ENCODE measurements at regions not wholly inside any gene's neighbourhood (a gene's known extent, or its start where the extent isn't known, plus 50 kb on each side); places are given as distances from the start of the nearest gene placed in this dataset.

GRCh38 chr11:121933694-121934093 is 182.3 kb downstream of the BLID start:
- H3K4me2 ChIP-seq (ENCODE audit: low read length) = no peak overlapping the region
- H3K27ac ChIP-seq (ENCODE audit: low read depth, low read length) = no peak overlapping the region
- no peak overlapping the region for H3K9ac ChIP-seq (ENCODE audit: low read length)
- no peaks in the 10 kb centered on the region for H3K79me2 ChIP-seq (ENCODE audit: insufficient read depth, low read length)
- no peaks in the 10 kb centered on the region for H3K36me3 ChIP-seq (ENCODE audit: insufficient read depth, low read length)
- no peak for FAIRE-seq
- Mint-ChIP-seq H3K4me3 (ENCODE audit: unreplicated experiment) (no peak overlapping the region), H3K4me1 (ENCODE audit: low read depth, unreplicated experiment) (peaks cover 7% of the 10 kb centered on the region), H3K27me3 (ENCODE audit: low read depth, unreplicated experiment) (no peaks in the 10 kb centered on the region), H3K27ac (ENCODE audit: unreplicated experiment) (no peak overlapping the region), H3K9me3 (ENCODE audit: unreplicated experiment) (peaks cover 6% of the 10 kb centered on the region), H3K36me3 (ENCODE audit: low read depth, unreplicated experiment) (peaks cover 1% of the 10 kb centered on the region)
- H2AFZ ChIP-seq (ENCODE audit: low read depth, low read length) = no peak overlapping the region
- no peaks in the 10 kb centered on the region for H4K20me1 ChIP-seq (ENCODE audit: insufficient read depth, low read length)
- no peaks in the 10 kb centered on the region for H3K27me3 ChIP-seq (ENCODE audit: insufficient read depth, low read length)
- no peak for DNase-seq (ENCODE audit: low read depth)
- peaks cover 3% of the 10 kb centered on the region for H3K9me3 ChIP-seq (ENCODE audit: insufficient read depth, low read depth, low read length)
- no peak for TF ChIP-seq CTCF (IDR thresholded peaks at IDR 0.05; ENCODE audit: insufficient read depth, low read depth, low read length)
- TF ChIP-seq EZH2 (IDR thresholded peaks at IDR 0.05; ENCODE audit: insufficient read depth, low read length) = no peak
- no peak overlapping the region for H3K4me3 ChIP-seq (ENCODE audit: insufficient read depth, low read depth, low read length)
- H3K4me1 ChIP-seq (ENCODE audit: insufficient read depth, low read length) = peaks cover 28% of the 10 kb centered on the region

- H3K27me3 Mint-ChIP-seq (ENCODE audit: low read depth, unreplicated experiment) = no peaks in the 10 kb centered on the region
- Histone ChIP-seq H3K9me3 (ENCODE audit: insufficient read depth, low read depth, low read length) (peaks cover 3% of the 10 kb centered on the region), H3K79me2 (ENCODE audit: insufficient read depth, low read length) (no peaks in the 10 kb centered on the region), H4K20me1 (ENCODE audit: insufficient read depth, low read length) (no peaks in the 10 kb centered on the region), H3K4me2 (ENCODE audit: low read length) (no peak overlapping the region), H3K27ac (ENCODE audit: low read depth, low read length) (no peak overlapping the region), H3K4me1 (ENCODE audit: insufficient read depth, low read length) (peaks cover 30% of the 10 kb centered on the region), H3K27me3 (ENCODE audit: insufficient read depth, low read length) (no peaks in the 10 kb centered on the region), H2AFZ (ENCODE audit: low read depth, low read length) (no peak overlapping the region), H3K36me3 (ENCODE audit: insufficient read depth, low read length) (no peaks in the 10 kb centered on the region), H3K9ac (ENCODE audit: low read length) (no peak overlapping the region), H3K4me3 (ENCODE audit: insufficient read depth, low read depth, low read length) (no peak overlapping the region)
- peaks cover 7% of the 10 kb centered on the region for H3K4me1 Mint-ChIP-seq (ENCODE audit: low read depth, unreplicated experiment)
- peaks cover 6% of the 10 kb centered on the region for H3K9me3 Mint-ChIP-seq (ENCODE audit: unreplicated experiment)
- no peak overlapping the region for H3K27ac Mint-ChIP-seq (ENCODE audit: unreplicated experiment)
- H3K36me3 Mint-ChIP-seq (ENCODE audit: low read depth, unreplicated experiment) = peaks cover 1% of the 10 kb centered on the region
- no peak overlapping the region for H3K4me3 Mint-ChIP-seq (ENCODE audit: unreplicated experiment)
- no peak for TF ChIP-seq CTCF (IDR thresholded peaks at IDR 0.05; ENCODE audit: insufficient read depth, low read depth, low read length)
- TF ChIP-seq EZH2 (IDR thresholded peaks at IDR 0.05; ENCODE audit: insufficient read depth, low read length) = no peak
- DNase-seq (ENCODE audit: low read depth) (no peak), FAIRE-seq (no peak)
Measured at GRCh38 chr11:121933294-121933693, 182.7 kb downstream of the BLID start.

GRCh38 chr11:121932646-121933185 is 183.3 kb downstream of the BLID start:
- DNase-seq (ENCODE audit: low read depth) (peak; percentile 25), FAIRE-seq (peak; percentile 84)
- H3K27me3 ChIP-seq (ENCODE audit: insufficient read depth, low read length) = no peaks in the 10 kb centered on the region
- H3K4me2 ChIP-seq (ENCODE audit: low read length) = no peak overlapping the region
- no peak overlapping the region for H3K27ac Mint-ChIP-seq (ENCODE audit: unreplicated experiment)
- no peaks in the 10 kb centered on the region for H4K20me1 ChIP-seq (ENCODE audit: insufficient read depth, low read length)
- no peak overlapping the region for H3K4me3 Mint-ChIP-seq (ENCODE audit: unreplicated experiment)
- H3K9me3 ChIP-seq (ENCODE audit: insufficient read depth, low read depth, low read length) = peaks cover 3% of the 10 kb centered on the region
- H2AFZ ChIP-seq (ENCODE audit: low read depth, low read length) = no peak overlapping the region
- no peak overlapping the region for H3K9ac ChIP-seq (ENCODE audit: low read length)
- H3K4me3 ChIP-seq (ENCODE audit: insufficient read depth, low read depth, low read length) = no peak overlapping the region
- H3K36me3 ChIP-seq (ENCODE audit: insufficient read depth, low read length) = no peaks in the 10 kb centered on the region
- peaks cover 30% of the 10 kb centered on the region for H3K4me1 ChIP-seq (ENCODE audit: insufficient read depth, low read length)
- H3K9me3 Mint-ChIP-seq (ENCODE audit: unreplicated experiment) = peaks cover 6% of the 10 kb centered on the region
- H3K27me3 Mint-ChIP-seq (ENCODE audit: low read depth, unreplicated experiment) = no peaks in the 10 kb centered on the region
- peaks cover 7% of the 10 kb centered on the region for H3K4me1 Mint-ChIP-seq (ENCODE audit: low read depth, unreplicated experiment)
- H3K36me3 Mint-ChIP-seq (ENCODE audit: low read depth, unreplicated experiment) = peaks cover 1% of the 10 kb centered on the region
- no peak overlapping the region for H3K27ac ChIP-seq (ENCODE audit: low read depth, low read length)
- TF ChIP-seq EZH2 (IDR thresholded peaks at IDR 0.05; ENCODE audit: insufficient read depth, low read length) = no peak
- no peak for TF ChIP-seq CTCF (IDR thresholded peaks at IDR 0.05; ENCODE audit: insufficient read depth, low read depth, low read length)
- H3K79me2 ChIP-seq (ENCODE audit: insufficient read depth, low read length) = no peaks in the 10 kb centered on the region

Data from astrocyte (in vitro differentiated cells and primary cell).